ENCODE measurements at regions not wholly inside any gene's neighbourhood (a gene's known extent, or its start where the extent isn't known, plus 50 kb on each side); places are given as distances from the start of the nearest gene placed in this dataset.
"Not testable (repeated sequence)": the region's sequence is repeated elsewhere in the genome, so short reads cannot be mapped to it uniquely, and the experiment has no call there.

DNA sequence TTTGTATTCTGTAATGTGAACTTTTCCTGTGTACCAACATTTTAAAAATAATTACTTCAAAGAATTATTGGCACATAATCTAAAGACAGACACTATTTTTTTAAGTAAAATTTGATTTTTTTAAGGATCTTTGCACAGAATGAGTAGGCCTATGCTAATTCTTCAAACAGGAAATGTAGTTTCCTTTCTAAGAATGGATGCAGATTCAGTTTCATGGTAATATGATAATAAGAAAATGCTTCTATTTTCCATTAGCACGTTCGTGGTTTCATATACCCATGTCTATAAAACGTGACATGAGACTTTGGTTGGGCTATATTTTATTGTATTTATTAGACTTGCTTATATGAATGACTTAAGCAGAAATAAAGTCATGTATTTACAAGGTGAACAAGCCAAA, 191.8 kb upstream of the RBBP8 start:
- Histone ChIP-seq H3K36me3 (ENCODE audit: control insufficient read depth, insufficient read depth, low read length) (no peaks in the 10 kb centered on the region), H3K27me3 (replicated peaks; ENCODE audit: control insufficient read depth, insufficient read depth, low read length) (no peaks in the 10 kb centered on the region), H3K4me3 (replicated peaks; ENCODE audit: low read depth, low read length) (no peak overlapping the region)
- DNase-seq (ENCODE audit: extremely low read depth, insufficient read length) = no peak
- TF ChIP-seq, protein P1, sequence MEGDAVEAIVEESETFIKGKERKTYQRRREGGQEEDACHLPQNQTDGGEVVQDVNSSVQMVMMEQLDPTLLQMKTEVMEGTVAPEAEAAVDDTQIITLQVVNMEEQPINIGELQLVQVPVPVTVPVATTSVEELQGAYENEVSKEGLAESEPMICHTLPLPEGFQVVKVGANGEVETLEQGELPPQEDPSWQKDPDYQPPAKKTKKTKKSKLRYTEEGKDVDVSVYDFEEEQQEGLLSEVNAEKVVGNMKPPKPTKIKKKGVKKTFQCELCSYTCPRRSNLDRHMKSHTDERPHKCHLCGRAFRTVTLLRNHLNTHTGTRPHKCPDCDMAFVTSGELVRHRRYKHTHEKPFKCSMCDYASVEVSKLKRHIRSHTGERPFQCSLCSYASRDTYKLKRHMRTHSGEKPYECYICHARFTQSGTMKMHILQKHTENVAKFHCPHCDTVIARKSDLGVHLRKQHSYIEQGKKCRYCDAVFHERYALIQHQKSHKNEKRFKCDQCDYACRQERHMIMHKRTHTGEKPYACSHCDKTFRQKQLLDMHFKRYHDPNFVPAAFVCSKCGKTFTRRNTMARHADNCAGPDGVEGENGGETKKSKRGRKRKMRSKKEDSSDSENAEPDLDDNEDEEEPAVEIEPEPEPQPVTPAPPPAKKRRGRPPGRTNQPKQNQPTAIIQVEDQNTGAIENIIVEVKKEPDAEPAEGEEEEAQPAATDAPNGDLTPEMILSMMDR (IDR thresholded peaks at IDR 0.05; ENCODE audit: insufficient read depth, low read length, poor library complexity, severe bottlenecking) = no peak

DNA sequence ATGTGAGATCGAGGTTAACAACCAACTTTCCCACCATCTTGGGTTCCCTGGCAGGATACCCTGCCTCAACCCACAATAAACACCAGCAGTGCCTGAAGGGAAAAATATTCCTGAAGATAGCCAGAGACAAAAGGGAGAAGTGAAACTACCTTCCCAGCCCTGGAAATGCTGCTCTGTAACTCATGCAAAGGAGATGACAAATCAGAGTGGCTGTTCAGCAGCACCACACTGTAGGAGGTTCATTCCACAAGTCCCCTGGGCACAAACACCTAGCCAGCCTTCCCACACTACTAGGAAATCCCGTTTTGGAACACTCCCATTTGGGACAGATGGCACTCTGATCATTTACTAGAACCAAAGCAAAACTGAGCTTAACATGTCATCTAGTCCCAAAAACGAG, 190.7 kb upstream of the RBBP8 start:
- no peaks in the 10 kb centered on the region for H3K36me3 ChIP-seq (ENCODE audit: control insufficient read depth, insufficient read depth, low read length)
- no peak for DNase-seq (ENCODE audit: extremely low read depth, insufficient read length)

DNA sequence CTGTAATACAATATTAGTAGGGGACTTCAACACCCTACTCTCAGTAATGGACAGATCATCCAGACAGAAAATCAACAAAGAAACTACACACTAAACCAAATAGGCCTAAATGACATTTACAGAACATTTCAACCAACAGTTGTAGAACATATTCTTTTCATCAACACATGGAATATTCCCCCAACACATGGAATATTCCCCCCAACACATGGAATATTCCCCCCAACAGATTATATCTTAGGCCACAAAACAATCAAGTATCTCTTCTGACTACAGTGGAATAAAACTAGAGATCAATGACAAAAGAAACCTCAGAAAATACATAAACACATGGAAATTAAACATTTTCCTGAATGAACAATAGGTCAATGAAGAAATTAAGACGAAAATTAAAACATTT, 187.2 kb upstream of the RBBP8 start:
- Histone ChIP-seq H3K4me3 (replicated peaks; ENCODE audit: low read depth, low read length) (no peak overlapping the region), H3K36me3 (ENCODE audit: control insufficient read depth, insufficient read depth, low read length) (no peaks in the 10 kb centered on the region), H3K27me3 (replicated peaks; ENCODE audit: control insufficient read depth, insufficient read depth, low read length) (no peaks in the 10 kb centered on the region; the same call in 1 of the 2 replicates)
- TF ChIP-seq, protein P1 (IDR thresholded peaks at IDR 0.05; ENCODE audit: insufficient read depth, low read length, poor library complexity, severe bottlenecking) = no peak
- DNase-seq (ENCODE audit: extremely low read depth, insufficient read length) = no peak

More for the DNA sequence above, 190.7 kb upstream of the RBBP8 start:
- TF ChIP-seq, protein P1 (IDR thresholded peaks at IDR 0.05; ENCODE audit: insufficient read depth, low read length, poor library complexity, severe bottlenecking) = no peak
- H3K27me3 ChIP-seq (replicated peaks; ENCODE audit: control insufficient read depth, insufficient read depth, low read length) = no peaks in the 10 kb centered on the region
- H3K4me3 ChIP-seq (replicated peaks; ENCODE audit: low read depth, low read length) = no peak overlapping the region

DNA sequence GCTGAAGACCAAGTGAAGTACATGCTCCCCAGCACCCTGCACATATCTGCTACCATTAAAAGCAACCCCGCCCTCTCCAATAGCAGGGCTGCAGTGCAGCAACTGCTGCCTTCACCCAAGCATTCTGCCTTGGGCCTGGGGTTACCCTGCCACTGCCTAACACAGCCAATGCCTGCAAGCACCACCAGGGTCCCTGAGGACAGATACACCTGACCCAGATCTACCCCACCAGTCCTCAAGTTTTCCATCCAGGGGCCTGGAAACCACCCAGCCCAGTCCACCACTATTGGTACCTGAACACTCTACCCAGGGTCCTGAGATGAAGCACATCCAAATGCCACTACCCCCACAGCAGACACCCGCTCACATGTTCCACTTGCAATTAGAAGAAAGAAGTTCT, 181.1 kb upstream of the RBBP8 start:
- TF ChIP-seq, protein P1 (IDR thresholded peaks at IDR 0.05; ENCODE audit: insufficient read depth, low read length, poor library complexity, severe bottlenecking) = no peak
- H3K4me3 ChIP-seq (replicated peaks; ENCODE audit: low read depth, low read length) = no peak overlapping the region
- H3K36me3 ChIP-seq (ENCODE audit: control insufficient read depth, insufficient read depth, low read length) = no peaks in the 10 kb centered on the region
- no peak for DNase-seq (ENCODE audit: extremely low read depth, insufficient read length)
- no peaks in the 10 kb centered on the region; the same call in 1 of the 2 replicates for H3K27me3 ChIP-seq (replicated peaks; ENCODE audit: control insufficient read depth, insufficient read depth, low read length)

DNA sequence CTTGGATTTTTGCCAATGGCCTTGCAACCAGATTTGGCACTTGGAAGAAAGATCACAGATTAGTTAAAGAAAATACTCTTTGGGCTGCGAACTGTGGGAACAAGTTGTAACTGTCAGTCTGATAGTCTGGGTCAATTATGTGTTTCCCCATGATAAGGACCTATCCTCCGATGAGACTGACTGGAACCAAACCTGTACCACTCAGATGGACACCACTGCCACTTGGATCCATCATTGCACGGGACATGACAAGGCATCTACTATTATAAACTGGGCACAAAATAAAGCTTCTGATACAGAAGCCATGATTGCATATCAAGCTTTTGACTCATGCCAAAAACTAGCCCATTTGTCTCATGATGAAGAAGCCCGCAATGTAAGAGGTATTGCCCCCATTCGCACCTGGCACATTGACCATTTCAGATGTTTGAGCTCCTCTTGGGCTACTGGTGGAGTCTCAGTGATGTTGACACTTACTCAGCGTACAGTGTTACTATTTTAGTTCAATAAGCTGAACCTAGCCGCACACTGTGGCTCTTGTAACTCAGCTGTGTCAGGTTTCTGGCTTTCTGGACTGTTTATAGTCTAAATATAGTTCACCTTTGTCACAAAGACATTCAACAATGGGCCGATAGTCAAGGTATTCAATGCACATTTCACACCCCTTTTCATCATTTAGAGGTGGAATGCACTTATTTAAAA, 179.8 kb upstream of the RBBP8 start:
- no peak overlapping the region for H3K4me3 ChIP-seq (replicated peaks; ENCODE audit: low read depth, low read length)
- no peak for DNase-seq (ENCODE audit: extremely low read depth, insufficient read length)
- no peaks in the 10 kb centered on the region for H3K36me3 ChIP-seq (ENCODE audit: control insufficient read depth, insufficient read depth, low read length)
- TF ChIP-seq, protein P1 (IDR thresholded peaks at IDR 0.05; ENCODE audit: insufficient read depth, low read length, poor library complexity, severe bottlenecking) = no peak
- H3K27me3 ChIP-seq (replicated peaks; ENCODE audit: control insufficient read depth, insufficient read depth, low read length) = no peaks in the 10 kb centered on the region; the same call in 1 of the 2 replicates

DNA sequence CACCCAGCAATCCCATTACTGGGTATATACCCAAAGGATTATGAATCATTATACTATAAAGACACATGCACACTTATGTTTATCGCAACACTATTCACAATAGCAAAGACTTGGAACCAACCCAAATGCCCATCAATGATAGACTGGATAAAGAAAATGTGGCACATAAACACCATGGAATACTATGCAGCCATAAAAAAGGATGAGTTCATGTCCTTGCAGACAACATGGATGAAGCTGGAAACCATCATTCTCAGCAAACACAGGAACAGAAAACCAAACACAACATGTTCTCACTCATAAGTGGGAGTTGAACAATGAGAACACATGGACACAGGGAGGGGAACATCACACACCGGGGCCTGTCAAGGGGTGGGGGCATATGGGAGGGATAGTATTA, 169.1 kb upstream of the RBBP8 start:
- H3K4me3 ChIP-seq (replicated peaks; ENCODE audit: low read depth, low read length); H3K36me3 ChIP-seq (ENCODE audit: control insufficient read depth, insufficient read depth, low read length); H3K27me3 ChIP-seq (replicated peaks; ENCODE audit: control insufficient read depth, insufficient read depth, low read length); DNase-seq (ENCODE audit: extremely low read depth, insufficient read length): not testable (repeated sequence)
